ENCODE measurements at regions not wholly inside any gene's neighbourhood (a gene's known extent, or its start where the extent isn't known, plus 50 kb on each side); places are given as distances from the start of the nearest gene placed in this dataset.

DNA sequence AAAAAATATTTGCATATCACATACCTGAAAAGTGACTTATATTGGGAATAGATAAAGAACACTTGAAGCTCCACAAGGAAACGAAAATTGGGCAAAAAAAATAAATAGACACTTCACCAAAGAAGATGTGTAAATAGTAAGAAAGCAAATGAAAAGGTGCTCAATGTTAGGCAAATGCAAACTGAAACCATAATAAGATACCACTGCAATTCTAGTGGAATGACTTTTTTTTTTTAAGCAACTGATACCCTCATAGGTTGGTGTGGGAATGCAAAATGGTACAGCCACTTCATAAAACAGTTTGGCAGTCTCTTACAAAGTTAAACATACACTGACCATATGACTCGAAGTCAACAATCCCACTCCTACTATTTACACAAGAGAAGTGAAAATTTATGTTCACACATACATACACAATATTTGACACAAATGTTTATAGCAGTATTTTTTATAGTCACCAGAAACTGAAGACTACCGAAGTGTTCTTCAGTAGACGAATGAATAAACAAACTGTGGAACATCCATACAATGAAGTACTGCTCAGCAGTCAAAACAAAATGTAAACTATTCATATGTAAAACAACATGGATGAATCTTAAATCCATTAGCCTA is 176.3 kb downstream of the ZMAT3 start:
- TF ChIP-seq, protein P1, sequence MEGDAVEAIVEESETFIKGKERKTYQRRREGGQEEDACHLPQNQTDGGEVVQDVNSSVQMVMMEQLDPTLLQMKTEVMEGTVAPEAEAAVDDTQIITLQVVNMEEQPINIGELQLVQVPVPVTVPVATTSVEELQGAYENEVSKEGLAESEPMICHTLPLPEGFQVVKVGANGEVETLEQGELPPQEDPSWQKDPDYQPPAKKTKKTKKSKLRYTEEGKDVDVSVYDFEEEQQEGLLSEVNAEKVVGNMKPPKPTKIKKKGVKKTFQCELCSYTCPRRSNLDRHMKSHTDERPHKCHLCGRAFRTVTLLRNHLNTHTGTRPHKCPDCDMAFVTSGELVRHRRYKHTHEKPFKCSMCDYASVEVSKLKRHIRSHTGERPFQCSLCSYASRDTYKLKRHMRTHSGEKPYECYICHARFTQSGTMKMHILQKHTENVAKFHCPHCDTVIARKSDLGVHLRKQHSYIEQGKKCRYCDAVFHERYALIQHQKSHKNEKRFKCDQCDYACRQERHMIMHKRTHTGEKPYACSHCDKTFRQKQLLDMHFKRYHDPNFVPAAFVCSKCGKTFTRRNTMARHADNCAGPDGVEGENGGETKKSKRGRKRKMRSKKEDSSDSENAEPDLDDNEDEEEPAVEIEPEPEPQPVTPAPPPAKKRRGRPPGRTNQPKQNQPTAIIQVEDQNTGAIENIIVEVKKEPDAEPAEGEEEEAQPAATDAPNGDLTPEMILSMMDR (IDR thresholded peaks at IDR 0.05): no peak
- no peak for TF ChIP-seq POLR2A (IDR thresholded peaks at IDR 0.05)
